SW 1271 (cell line): ENCODE measurements at regions not wholly inside any gene's neighbourhood (a gene's known extent, or its start where the extent isn't known, plus 50 kb on each side); places are given as distances from the start of the nearest gene placed in this dataset.
"Not testable (repeated sequence)": the region's sequence is repeated elsewhere in the genome, so short reads cannot be mapped to it uniquely, and the experiment has no call there.

Experiments
- DNase-seq, 2 experiments: peaks; one replicate each; lab custom pipeline; 2025; lab: John Stamatoyannopoulos, UW

GRCh38 chr2:131828633-131829455, 301.2 kb downstream of the CCDC74A start:
- DNase-seq, result not testable (repeated sequence)

GRCh38 chr2:131829456-131830241, 302.0 kb downstream of the CCDC74A start:
- not testable (repeated sequence) for DNase-seq

DNA sequence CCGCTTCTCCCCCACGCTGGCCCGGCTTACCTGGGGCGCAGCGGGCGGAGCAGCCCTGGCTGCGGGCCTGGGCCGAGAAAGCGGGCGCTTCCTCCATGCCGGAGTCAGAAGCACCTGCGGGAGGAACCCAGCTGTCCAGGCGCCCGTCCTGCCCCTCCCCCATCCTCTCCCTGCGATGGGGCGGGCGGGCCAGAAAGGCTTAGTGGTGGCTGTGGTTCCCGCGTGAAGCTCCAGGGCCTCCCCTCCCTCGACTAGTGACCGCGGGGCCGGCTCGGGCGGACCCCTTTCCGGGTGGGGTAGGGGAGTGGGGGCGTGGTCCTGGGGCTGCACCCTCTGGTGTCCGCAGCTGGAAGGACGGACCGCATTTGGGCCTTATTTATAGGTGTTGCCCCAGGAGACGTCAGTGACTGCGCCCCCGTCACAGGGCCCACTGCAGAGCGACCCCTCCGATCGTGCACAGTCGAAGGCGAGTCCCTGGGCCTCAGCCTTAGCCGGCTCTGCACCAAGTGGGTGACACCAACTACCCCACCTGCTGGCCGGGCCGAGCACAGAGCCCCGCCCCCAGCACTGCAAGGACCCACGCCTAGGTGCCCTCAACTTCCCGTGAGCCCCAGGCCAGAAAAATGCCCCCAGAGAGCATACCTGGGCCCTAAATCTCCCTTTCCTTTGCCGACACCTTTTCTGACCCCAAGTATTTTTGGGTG, 302.7 kb downstream of the CCDC74A start:
- DNase-seq, result not testable (repeated sequence)

DNA sequence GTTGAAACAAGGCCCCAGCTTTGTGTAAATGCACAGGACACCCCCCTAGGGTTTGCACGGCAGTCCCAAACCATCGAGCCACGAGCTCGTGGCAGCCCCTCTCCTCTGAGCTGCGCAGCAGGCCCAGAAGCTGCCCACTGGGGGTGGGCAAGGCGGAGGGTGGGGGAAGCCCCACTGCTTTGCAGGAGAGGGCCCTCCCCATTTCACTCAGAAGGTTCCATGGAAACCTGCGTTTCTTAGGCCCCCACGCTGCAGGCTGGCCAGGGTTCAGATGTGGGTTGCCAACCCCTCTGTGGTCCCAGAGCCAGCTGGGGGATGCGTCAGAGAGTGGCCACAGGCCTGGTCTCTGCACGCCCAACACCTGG, 303.2 kb downstream of the CCDC74A start:
- DNase-seq, result not testable (repeated sequence)

DNA sequence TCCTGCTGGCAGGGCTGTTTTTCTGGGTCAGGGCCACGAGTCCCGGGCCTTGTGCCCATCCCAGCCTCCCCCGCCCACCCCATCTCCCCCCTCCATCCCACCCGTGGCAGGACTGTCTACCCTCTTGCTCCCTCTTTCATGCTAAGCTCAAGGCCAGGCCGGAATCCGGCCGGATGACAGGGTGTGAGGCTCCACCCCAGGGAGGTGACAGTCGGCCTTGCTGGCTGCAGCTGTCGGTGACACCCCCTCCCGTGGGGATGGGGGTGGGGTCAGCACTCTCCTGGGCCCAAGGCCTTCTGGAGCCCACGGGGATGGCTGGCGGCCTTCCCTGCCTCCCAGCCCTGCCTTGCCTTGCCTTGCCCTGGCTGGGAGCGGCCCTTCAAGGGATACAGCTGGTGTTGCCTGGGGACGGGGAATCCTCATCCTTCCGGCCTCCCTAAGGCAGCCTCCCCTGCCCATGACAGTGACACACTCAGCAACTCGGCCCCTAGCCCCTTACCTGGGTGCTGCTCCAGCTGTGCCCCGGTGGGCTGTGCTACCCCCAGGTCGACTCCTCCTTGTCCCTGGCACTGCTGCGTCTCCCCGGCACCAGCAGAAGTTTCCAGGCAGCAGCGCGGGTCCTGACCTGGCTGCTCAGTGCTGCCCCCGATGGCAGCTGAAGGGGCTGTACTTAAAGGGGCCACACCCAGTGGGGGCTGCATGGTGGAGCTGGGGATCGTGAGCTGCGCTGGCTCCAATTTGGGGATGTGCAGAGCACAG, 303.9 kb downstream of the CCDC74A start:
- DNase-seq, result not testable (repeated sequence)

DNA sequence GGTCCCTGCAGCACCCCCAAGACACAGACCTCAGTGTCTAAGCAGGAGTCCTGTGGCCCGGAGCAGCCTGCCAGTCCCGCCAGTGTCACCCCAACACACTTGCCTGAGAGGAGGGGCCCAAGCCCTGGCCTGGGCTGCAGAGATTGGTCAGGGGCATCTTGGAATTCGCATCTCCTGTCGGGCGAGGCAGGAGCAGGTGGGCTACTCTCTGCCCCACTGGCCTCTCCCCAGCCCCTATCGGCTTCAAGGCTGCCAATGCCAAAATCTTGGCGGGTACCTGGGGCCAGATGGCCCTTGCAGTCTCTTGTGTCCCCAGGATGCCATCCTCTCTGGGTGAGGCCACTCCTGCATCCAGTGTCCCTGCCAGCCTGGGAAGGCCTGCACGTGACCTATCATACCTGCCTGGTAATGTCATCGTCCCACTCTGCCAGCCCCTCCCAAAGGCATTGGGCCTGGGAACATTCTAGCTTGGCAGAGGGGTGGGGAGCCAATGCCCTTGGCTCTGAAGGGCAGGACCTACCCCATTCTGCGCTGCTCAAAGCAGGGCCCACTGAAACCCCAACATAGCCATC, 304.6 kb downstream of the CCDC74A start:
- DNase-seq, result not testable (repeated sequence)

DNA sequence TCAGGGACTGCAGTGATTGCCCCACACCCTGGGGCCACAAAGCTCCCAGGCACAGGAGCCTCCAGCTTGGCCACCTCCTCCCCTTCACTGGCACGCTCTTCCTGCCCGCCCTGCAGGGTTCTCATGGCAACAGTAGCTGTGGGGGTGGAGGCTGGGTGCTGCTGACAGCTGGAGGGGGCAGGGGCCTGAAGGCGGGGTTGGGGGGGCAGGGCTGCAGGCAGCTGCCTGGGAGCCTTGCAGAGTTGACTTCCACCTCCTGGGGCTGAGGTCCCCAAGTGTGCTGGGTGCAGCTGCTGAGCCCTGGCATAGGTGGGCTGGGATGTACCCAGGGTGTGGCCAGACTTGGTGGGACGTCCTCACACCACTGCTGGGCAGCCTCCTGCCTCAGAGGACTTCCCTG, 305.2 kb downstream of the CCDC74A start:
- DNase-seq, result not testable (repeated sequence)

- not testable (repeated sequence) for DNase-seq
Measured at GRCh38 chr2:131833367-131834202, 305.9 kb downstream of the CCDC74A start.

GRCh38 chr2:131834203-131835020, 306.7 kb downstream of the CCDC74A start:
- not testable (repeated sequence) for DNase-seq

DNA sequence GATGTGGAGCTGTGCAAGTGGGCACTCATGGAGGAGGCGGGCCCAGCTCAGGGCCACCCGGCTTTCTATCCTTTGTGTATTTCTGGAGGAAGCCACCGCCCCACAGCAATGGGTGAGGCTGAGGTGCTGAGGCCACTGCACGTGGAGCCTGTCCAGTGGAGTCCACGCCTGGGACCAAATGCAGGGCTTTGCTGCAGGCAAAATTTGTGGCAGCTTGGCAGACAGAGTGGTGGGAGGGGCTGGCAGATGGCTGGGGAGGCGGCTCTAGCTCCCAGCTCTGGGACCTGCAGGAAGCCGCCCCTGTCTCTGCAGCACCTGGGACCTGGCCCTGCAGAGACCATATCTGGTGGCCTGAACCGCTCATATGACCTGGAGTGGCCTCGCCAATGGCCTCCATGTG, 307.3 kb downstream of the CCDC74A start:
- not testable (repeated sequence) for DNase-seq

- DNase-seq, result no peak
Measured at GRCh38 chr2:131835621-131836091, 308.0 kb downstream of the CCDC74A start.

DNA sequence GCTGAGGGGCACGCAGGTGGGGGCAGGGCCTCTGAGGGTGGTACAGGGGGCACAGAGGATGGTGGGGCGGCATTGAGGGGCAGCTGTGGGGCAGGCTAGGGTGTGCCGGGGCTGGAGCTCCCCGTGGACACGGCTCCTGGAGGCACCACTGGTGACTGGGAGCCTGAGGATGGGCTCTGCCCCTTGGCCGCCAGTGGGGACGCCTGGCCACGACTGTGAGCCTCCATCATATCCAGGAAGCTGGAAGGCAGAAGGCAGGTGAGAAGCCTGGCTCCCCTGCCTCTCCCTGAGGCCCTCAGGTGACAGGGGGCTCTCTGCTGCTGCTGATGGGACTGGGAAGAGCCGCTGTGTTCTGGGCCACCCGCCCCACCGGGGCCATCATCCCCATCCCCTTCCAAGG, 308.4 kb downstream of the CCDC74A start:
- not testable (repeated sequence) for DNase-seq

DNA sequence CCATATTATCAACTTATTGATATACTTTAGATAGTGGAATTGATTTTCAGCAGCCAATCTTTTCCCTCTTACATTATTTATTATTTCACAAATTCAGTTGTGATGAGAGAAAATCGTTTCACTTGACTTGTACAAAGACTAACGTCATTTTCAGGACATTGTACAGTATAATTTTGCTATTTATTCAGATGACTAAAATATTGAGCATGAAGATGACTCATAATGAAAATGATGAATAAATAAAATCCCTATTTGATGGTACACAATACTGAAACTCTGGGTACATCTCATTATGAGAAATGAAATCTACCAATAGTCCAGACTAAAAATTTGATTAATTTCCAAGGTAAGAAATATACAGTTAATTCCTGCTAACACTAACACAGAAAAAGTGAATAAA, 316.4 kb downstream of the CCDC74A start:
- not testable (repeated sequence) for DNase-seq

DNA sequence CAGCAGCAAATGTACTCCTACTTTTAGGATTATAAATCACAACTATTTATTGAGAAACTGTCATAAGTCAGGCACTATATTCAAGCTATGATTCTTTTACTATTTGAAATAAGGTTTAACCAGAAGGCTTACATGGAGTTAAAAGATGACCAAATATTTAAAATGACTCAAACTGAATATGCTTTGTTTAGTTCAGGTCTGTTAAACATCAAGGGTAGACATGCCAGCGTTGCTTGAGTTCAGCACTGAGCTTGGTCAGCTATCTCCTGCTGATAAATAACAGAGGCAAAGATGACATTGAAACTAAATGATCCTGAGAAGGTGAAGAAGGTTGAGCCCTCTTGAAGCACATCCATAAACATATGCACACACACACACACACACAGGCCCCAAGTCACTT, 305.6 kb downstream of the ANKRD30BL start:
- DNase-seq, result not testable (repeated sequence)

- DNase-seq, result peak in 1 of 2 experiments; percentile 2
Measured at GRCh38 chr2:131858197-131858596, 303.6 kb downstream of the ANKRD30BL start.
